GM20000 (cell line): ENCODE measurements at regions not wholly inside any gene's neighbourhood (a gene's known extent, or its start where the extent isn't known, plus 50 kb on each side); places are given as distances from the start of the nearest gene placed in this dataset.

Experiments used
- DNase-seq: peaks from one replicate; pipeline ENCODE4 v3.0.0; 2012; ENCODE audit warnings: low spot score
- CTCF ChIP-seq: IDR thresholded peaks from 2 replicates; pipeline ENCODE4 v1.5.1; 2012; ENCODE audit warnings: mild to moderate bottlenecking, control low read depth; ENCODE audit errors: extremely low read depth, missing control alignments

GRCh38 chr3:127059072-127059471 is 76.2 kb downstream of the PLXNA1 start:
- no peak for TF ChIP-seq CTCF
- DNase-seq = no peak

- no peak for TF ChIP-seq CTCF
- no peak for DNase-seq
Observed at GRCh38 chr3:127061641-127062040, 78.7 kb downstream of the PLXNA1 start.

- no peak for DNase-seq
- TF ChIP-seq CTCF = no peak
Observed at GRCh38 chr3:127062926-127063325, 80.0 kb downstream of the PLXNA1 start.

- no peak for TF ChIP-seq CTCF
- no peak for DNase-seq
Observed at GRCh38 chr3:127063916-127064315, 81.0 kb downstream of the PLXNA1 start.

- DNase-seq = no peak
- TF ChIP-seq CTCF = no peak
Observed at GRCh38 chr3:127064391-127065137, 81.6 kb downstream of the PLXNA1 start.

- no peak for DNase-seq
- TF ChIP-seq CTCF = no peak
Observed at GRCh38 chr3:127065138-127065427, 82.2 kb downstream of the PLXNA1 start.

- no peak for TF ChIP-seq CTCF
- no peak for DNase-seq
Observed at GRCh38 chr3:127065561-127066290, 82.8 kb downstream of the PLXNA1 start.
